GM21526 (cell line): ENCODE measurements at regions not wholly inside any gene's neighbourhood (a gene's known extent, or its start where the extent isn't known, plus 50 kb on each side); places are given as distances from the start of the nearest gene placed in this dataset.
"Not testable (repeated sequence)": the region's sequence is repeated elsewhere in the genome, so short reads cannot be mapped to it uniquely, and the experiment has no call there.

Experiments
- ATAC-seq: cut with Tn5 transposase; IDR thresholded peaks from one replicate; pipeline ENCODE4 v1.9.1; 2021; ENCODE audit warnings: moderate library complexity; ENCODE audit not compliant: unreplicated experiment, low FRiP score

GRCh38 chr2:48178611-48179010 lies 135.9 kb upstream of the FOXN2 start:
- ATAC-seq = no peak

- no peak for ATAC-seq
These were observed 133.9 kb upstream of the FOXN2 start for GRCh38 chr2:48180557-48180956.

- ATAC-seq = no peak
These were observed 131.2 kb upstream of the FOXN2 start for GRCh38 chr2:48183276-48183675.

GRCh38 chr2:48183991-48184390 lies 130.5 kb upstream of the FOXN2 start:
- ATAC-seq = no peak

- ATAC-seq = no peak
These were observed 127.0 kb upstream of the FOXN2 start for GRCh38 chr2:48187503-48187902.

- ATAC-seq = no peak
These were observed 124.8 kb upstream of the FOXN2 start for GRCh38 chr2:48189552-48190228.

- ATAC-seq = no peak
These were observed 124.3 kb upstream of the FOXN2 start for GRCh38 chr2:48190230-48190629.

- no peak for ATAC-seq
These were observed 119.8 kb upstream of the FOXN2 start for GRCh38 chr2:48194641-48195040.

- ATAC-seq = no peak
These were observed 119.3 kb upstream of the FOXN2 start for GRCh38 chr2:48195169-48195568.

- no peak for ATAC-seq
These were observed 116.9 kb upstream of the FOXN2 start for GRCh38 chr2:48197618-48198017.

GRCh38 chr2:48198371-48198770 lies 116.1 kb upstream of the FOXN2 start:
- ATAC-seq = no peak

GRCh38 chr2:48199070-48199469 lies 115.4 kb upstream of the FOXN2 start:
- ATAC-seq = no peak

- ATAC-seq = no peak
These were observed 113.7 kb upstream of the FOXN2 start for GRCh38 chr2:48200620-48201293.

GRCh38 chr2:48201435-48201834 lies 113.0 kb upstream of the FOXN2 start:
- ATAC-seq = not testable (repeated sequence)

- no peak for ATAC-seq
These were observed 111.4 kb upstream of the FOXN2 start for GRCh38 chr2:48202863-48203642.

- ATAC-seq = no peak
These were observed 110.8 kb upstream of the FOXN2 start for GRCh38 chr2:48203668-48204067.

GRCh38 chr2:48204750-48205136 lies 109.7 kb upstream of the FOXN2 start:
- no peak for ATAC-seq

GRCh38 chr2:48205137-48205798 lies 109.2 kb upstream of the FOXN2 start:
- ATAC-seq = no peak

GRCh38 chr2:48206056-48206656 lies 108.3 kb upstream of the FOXN2 start:
- not testable (repeated sequence) for ATAC-seq

- no peak for ATAC-seq
These were observed 107.3 kb upstream of the FOXN2 start for GRCh38 chr2:48207201-48207641.

- ATAC-seq = no peak
These were observed 106.6 kb upstream of the FOXN2 start for GRCh38 chr2:48207851-48208250.
